ENCODE measurements at regions not wholly inside any gene's neighbourhood (a gene's known extent, or its start where the extent isn't known, plus 50 kb on each side); places are given as distances from the start of the nearest gene placed in this dataset.

DNA sequence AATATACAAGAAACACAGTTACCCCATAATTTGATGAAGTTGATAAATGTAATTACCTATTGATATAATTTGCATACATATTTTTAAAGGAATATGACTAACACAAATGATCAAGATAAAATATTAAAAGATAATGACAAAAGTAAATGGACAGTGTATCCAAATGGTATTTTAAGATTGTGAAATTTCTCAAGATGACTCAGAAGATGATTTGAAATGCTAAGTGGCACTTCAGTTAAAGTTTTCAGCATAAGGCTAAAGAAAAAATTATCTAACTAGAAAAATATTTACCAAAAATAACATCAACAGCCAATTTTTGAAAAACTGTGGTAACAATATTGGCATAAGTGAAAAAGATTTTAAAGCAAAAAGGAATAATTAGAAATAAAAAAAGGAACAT is 248.4 kb upstream of the NDST4 start:
- TF ChIP-seq POLR2A (IDR thresholded peaks at IDR 0.05; ENCODE audit: low read depth, low read length) = no peak
- TF ChIP-seq POLR2AphosphoS5 (IDR thresholded peaks at IDR 0.05; ENCODE audit: low read depth, low read length) = no peak
- no peak for TF ChIP-seq TAF1 (IDR thresholded peaks at IDR 0.05; ENCODE audit: borderline replicate concordance, low read depth, low read length)
